CD14-positive monocyte (primary cell): ENCODE measurements at regions not wholly inside any gene's neighbourhood (a gene's known extent, or its start where the extent isn't known, plus 50 kb on each side); places are given as distances from the start of the nearest gene placed in this dataset.

Experiments
- DNase-seq, 3 donors: peaks; one replicate each; pipeline ENCODE4 v3.0.0-alpha.2; 2011 to 2022
- H2AFZ ChIP-seq: 2 replicates; pipeline ENCODE4 v1.6.0; 2012; ENCODE audit warnings: mild to moderate bottlenecking, low read depth, low read length, inconsistent platforms; ENCODE audit not compliant: insufficient read depth, poor library complexity, severe bottlenecking
- H3K27ac ChIP-seq, 2 donors: 1 replicate in 1 of 2; 2 replicates in 1 of 2; pipeline ENCODE4 v1.5.1; 2012 to 2013; ENCODE audit warnings: low read length in 2 of 2, control low read depth in 1 of 2, inconsistent platforms in 1 of 2, low read depth in 1 of 2, mild to moderate bottlenecking in 1 of 2
- H3K27me3 ChIP-seq, 2 donors: one replicate each; pipeline versions ENCODE4 v1.6.0 to v1.6.1; 2011 to 2013; ENCODE audit warnings: low read length in 2 of 2; ENCODE audit not compliant: control insufficient read depth in 2 of 2, insufficient read depth in 2 of 2
- H3K36me3 ChIP-seq, 2 donors: replicated peaks in 1 of 2; 1 replicate in 1 of 2; 2 replicates in 1 of 2; pipeline versions ENCODE4 v1.5.1 to v1.6.1; 2012 to 2013; ENCODE audit warnings: low read length in 2 of 2, control low read depth in 1 of 2, inconsistent platforms in 1 of 2, mild to moderate bottlenecking in 1 of 2; ENCODE audit not compliant: insufficient read depth in 2 of 2, control insufficient read depth in 1 of 2
- H3K4me1 ChIP-seq, 2 donors: 1 replicate in 1 of 2; 2 replicates in 1 of 2; pipeline versions ENCODE4 v1.5.1 to v1.6.1; 2012 to 2013; ENCODE audit warnings: low read length in 2 of 2, control low read depth in 1 of 2, inconsistent platforms in 1 of 2, mild to moderate bottlenecking in 1 of 2, moderate library complexity in 1 of 2; ENCODE audit not compliant: insufficient read depth in 2 of 2, control insufficient read depth in 1 of 2
- H3K4me2 ChIP-seq: replicated peaks from 2 replicates; pipeline ENCODE3; 2012; ENCODE audit warnings: low read length, moderate library complexity, mild to moderate bottlenecking; ENCODE audit not compliant: poor library complexity, severe bottlenecking; ENCODE audit errors: extremely low read depth
- H3K4me3 ChIP-seq, 3 experiments: fragments of 200-600 bp in 1 of 3; sonication (generic) in 1 of 3; replicated peaks in 1 of 3; 1 replicate in 2 of 3; 2 replicates in 1 of 3; pipeline ENCODE4 v1.5.1; 2011 to 2013; ENCODE audit warnings: low read length in 3 of 3, mild to moderate bottlenecking in 3 of 3, control low read depth in 2 of 3, low read depth in 2 of 3, inconsistent platforms in 1 of 3, moderate library complexity in 1 of 3
- H3K79me2 ChIP-seq: 2 replicates; pipeline ENCODE4 v1.6.0; 2012; ENCODE audit warnings: mild to moderate bottlenecking, control low read depth, inconsistent platforms, low read length, moderate library complexity; ENCODE audit not compliant: insufficient read depth
- H3K9ac ChIP-seq: 2 replicates; pipeline ENCODE4 v1.6.0; 2017; ENCODE audit warnings: low read length, mild to moderate bottlenecking; ENCODE audit not compliant: insufficient read depth, poor library complexity, severe bottlenecking
- H3K9me3 ChIP-seq, 2 donors: replicated peaks in 1 of 2; 1 replicate in 1 of 2; 2 replicates in 1 of 2; pipeline versions ENCODE4 v1.5.1 to v1.6.1; 2012 to 2013; ENCODE audit warnings: low read length in 2 of 2, control low read depth in 1 of 2; ENCODE audit not compliant: control insufficient read depth in 1 of 2, insufficient read depth in 1 of 2
- H4K20me1 ChIP-seq: 2 replicates; pipeline ENCODE4 v1.6.0; 2012; ENCODE audit warnings: mild to moderate bottlenecking, low read length, control low read depth, moderate library complexity; ENCODE audit not compliant: insufficient read depth
- H3K27ac Mint-ChIP-seq, 7 donors: one replicate each; pipeline ENCODE4 v1.8.0; 2020; ENCODE audit warnings: mild to moderate bottlenecking in 7 of 7, mixed read lengths in 7 of 7, moderate library complexity in 6 of 7, inconsistent platforms in 2 of 7
- H3K27me3 Mint-ChIP-seq, 3 donors: one replicate each; pipeline ENCODE4 v1.8.0; 2021 to 2022; ENCODE audit warnings: low read depth in 3 of 3, mild to moderate bottlenecking in 3 of 3, mixed read lengths in 3 of 3, moderate library complexity in 3 of 3, inconsistent platforms in 1 of 3
- H3K36me3 Mint-ChIP-seq, 2 donors: one replicate each; pipeline ENCODE4 v1.8.0; 2020; ENCODE audit warnings: mixed read lengths in 2 of 2, inconsistent platforms in 1 of 2, mild to moderate bottlenecking in 1 of 2
- H3K4me1 Mint-ChIP-seq: one replicate; pipeline ENCODE4 v1.8.0; 2020; ENCODE audit warnings: mild to moderate bottlenecking, mixed read lengths
- H3K4me3 Mint-ChIP-seq, 2 donors: one replicate each; pipeline ENCODE4 v1.8.0; 2020; ENCODE audit warnings: mild to moderate bottlenecking in 2 of 2, mixed read lengths in 2 of 2, moderate library complexity in 1 of 2
- H3K9me3 Mint-ChIP-seq, 7 donors: one replicate each; pipeline ENCODE4 v1.8.0; 2020 to 2022; ENCODE audit warnings: mixed read lengths in 7 of 7, mild to moderate bottlenecking in 6 of 7, moderate library complexity in 6 of 7, inconsistent platforms in 2 of 7
- WGBS: methylation state at CpG from one replicate; pipeline ENCODE4 v1.1.5; 2013; ENCODE audit warnings: missing lambda C conversion rate; ENCODE audit not compliant: insufficient coverage; 5-methylcytosine and 5-hydroxymethylcytosine counted together
- intact Hi-C, 2 donors: fragments of 100-400 bp; cut with micrococcal nuclease; formaldehyde crosslinking; loops; one replicate each; pipeline versions ENCODE4 v1.15.0 to v1.15.1; 2023
- TF ChIP-seq, protein P1 (sequence below): fragments of 200-600 bp; IDR thresholded peaks from one replicate; pipeline ENCODE4 v1.8.0; 2022; ENCODE audit warnings: antibody characterized with exemption, mild to moderate bottlenecking

DNA sequence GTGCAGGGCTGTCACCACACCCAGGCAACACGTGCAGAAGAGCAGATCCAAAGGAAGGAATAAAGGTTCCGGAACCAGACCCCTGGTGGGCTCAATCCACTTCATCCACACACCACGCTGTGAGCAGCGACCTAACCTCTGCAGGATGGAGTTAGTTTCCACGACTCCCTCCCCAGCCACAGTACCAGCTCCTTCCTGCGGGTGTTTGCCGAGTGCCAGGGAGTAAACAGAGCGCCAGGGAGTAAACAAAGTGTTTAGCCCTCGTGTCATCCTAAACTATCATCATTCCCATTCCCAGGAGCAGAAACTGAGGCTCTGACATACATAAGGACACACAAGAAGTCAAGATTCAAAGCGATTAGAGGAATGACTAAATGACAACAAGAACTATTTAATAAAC, 261.3 kb downstream of the MN1 start:
- H3K4me1 Mint-ChIP-seq: peaks cover 4% of the 10 kb centered on the region
- Histone ChIP-seq H3K9ac (no peak overlapping the region), H3K4me2 (no peak overlapping the region), H3K27me3 (no peaks in the 10 kb centered on the region), H4K20me1 (no peaks in the 10 kb centered on the region), H3K4me3 (no peak overlapping the region), H3K9me3 (no peaks in the 10 kb centered on the region), H2AFZ (no peak overlapping the region), H3K27ac (no peak overlapping the region), H3K4me1 (no peaks in the 10 kb centered on the region), H3K79me2 (no peaks in the 10 kb centered on the region), H3K36me3 (no peaks in the 10 kb centered on the region)
- H3K9me3 Mint-ChIP-seq: peaks cover 0 to 2% (median 0%) of the 10 kb centered on the region in 7 donors
- H3K27ac Mint-ChIP-seq: no peak overlapping the region
- TF ChIP-seq, protein P1, sequence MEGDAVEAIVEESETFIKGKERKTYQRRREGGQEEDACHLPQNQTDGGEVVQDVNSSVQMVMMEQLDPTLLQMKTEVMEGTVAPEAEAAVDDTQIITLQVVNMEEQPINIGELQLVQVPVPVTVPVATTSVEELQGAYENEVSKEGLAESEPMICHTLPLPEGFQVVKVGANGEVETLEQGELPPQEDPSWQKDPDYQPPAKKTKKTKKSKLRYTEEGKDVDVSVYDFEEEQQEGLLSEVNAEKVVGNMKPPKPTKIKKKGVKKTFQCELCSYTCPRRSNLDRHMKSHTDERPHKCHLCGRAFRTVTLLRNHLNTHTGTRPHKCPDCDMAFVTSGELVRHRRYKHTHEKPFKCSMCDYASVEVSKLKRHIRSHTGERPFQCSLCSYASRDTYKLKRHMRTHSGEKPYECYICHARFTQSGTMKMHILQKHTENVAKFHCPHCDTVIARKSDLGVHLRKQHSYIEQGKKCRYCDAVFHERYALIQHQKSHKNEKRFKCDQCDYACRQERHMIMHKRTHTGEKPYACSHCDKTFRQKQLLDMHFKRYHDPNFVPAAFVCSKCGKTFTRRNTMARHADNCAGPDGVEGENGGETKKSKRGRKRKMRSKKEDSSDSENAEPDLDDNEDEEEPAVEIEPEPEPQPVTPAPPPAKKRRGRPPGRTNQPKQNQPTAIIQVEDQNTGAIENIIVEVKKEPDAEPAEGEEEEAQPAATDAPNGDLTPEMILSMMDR: no peak
- H3K27me3 Mint-ChIP-seq: peaks cover 1 to 7% (median 4%) of the 10 kb centered on the region in 3 donors
- H3K36me3 Mint-ChIP-seq: no peaks in the 10 kb centered on the region
- 90% methylated on average over 5 of the region's 10 CpGs for WGBS
- H3K4me3 Mint-ChIP-seq: no peak overlapping the region
- no peak for DNase-seq
- intact Hi-C loops: no loop called here

DNA sequence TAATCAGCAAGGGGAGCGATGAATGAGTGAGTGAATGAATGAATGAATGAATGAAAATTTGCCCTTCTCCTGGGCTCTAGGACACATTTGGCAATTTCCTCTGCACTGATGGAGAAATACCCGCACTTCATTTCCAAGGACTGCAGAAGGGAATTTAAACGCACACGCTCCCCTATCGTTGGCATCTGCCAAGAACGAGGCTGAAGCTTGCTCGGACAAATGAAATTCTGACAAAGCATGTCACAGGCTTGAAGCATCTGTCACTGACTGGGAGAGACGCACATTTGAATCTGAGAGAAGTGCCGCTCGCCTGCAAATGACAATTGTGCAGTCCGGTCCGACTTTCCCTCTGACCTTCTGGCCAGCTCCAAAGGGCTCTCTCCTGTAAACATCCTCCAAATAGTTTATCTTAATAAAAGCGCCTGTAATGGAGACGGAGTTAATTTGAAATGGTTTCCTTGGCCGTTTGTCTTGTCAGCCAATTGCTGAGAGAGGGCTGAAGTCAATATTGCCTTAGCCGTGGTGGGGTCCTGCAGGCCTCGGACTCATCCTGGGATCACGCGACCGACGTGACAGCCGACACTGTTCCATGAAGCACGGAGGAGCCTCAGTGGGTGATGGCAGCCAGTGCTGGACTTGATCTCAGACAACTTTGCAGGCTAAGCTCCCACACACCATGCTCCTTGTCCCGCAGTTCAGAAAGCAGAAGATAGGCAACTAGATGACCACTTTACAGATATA, 260.7 kb downstream of the MN1 start:
- H2AFZ ChIP-seq: no peak overlapping the region
- no peak overlapping the region for H3K4me3 ChIP-seq
- H3K4me3 Mint-ChIP-seq: no peak overlapping the region
- H3K4me1 Mint-ChIP-seq: peaks cover 4% of the 10 kb centered on the region
- no peaks in the 10 kb centered on the region for H3K36me3 ChIP-seq
- no peaks in the 10 kb centered on the region for H3K36me3 Mint-ChIP-seq
- H3K27ac ChIP-seq: no peak overlapping the region
- H3K9me3 ChIP-seq: no peaks in the 10 kb centered on the region
- no peaks in the 10 kb centered on the region for H4K20me1 ChIP-seq
- no peaks in the 10 kb centered on the region for H3K4me1 ChIP-seq
- peaks cover 1 to 9% (median 4%) of the 10 kb centered on the region in 3 donors for H3K27me3 Mint-ChIP-seq
- no peak overlapping the region for H3K4me2 ChIP-seq
- intact Hi-C loops: no loop called here
- DNase-seq: no peak
- no peaks in the 10 kb centered on the region for H3K27me3 ChIP-seq
- H3K9me3 Mint-ChIP-seq: peaks cover 0 to 2% (median 0%) of the 10 kb centered on the region in 7 donors
- no peak overlapping the region for H3K9ac ChIP-seq
- TF ChIP-seq, protein P1: no peak
- 87% methylated on average over 19 of the region's 24 CpGs for WGBS
- no peaks in the 10 kb centered on the region for H3K79me2 ChIP-seq
- H3K27ac Mint-ChIP-seq: no peak overlapping the region
